ENCODE measurements at regions not wholly inside any gene's neighbourhood (a gene's known extent, or its start where the extent isn't known, plus 50 kb on each side); places are given as distances from the start of the nearest gene placed in this dataset.

DNA sequence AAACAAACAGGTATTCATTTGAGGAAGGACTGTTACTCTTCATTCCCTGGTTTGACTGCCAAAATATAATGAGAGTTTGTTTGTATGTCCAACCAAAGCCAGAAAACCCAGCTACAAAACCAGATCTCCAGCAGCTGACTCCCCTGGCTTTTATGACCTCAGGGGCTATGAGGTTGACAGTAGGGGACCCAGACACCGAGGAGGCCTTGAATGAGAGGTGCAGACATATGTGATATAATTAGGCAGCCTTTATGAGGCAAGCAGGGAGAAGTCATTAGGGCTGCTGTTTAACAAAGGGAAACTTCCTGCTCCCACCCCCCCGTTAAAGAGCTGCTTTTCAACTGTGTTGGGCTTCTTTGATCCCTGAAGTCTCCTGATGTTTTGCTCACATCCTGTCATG lies 236.7 kb downstream of the SLC4A3 start:
- Histone ChIP-seq H3K79me2 (ENCODE audit: control insufficient read depth, insufficient read depth, low read length) (no peaks in the 10 kb centered on the region), H3K9ac (ENCODE audit: insufficient read depth in 1 of 2, low read depth in 2 of 2, low read length in 2 of 2) (no peak overlapping the region), H3K27me3 (ENCODE audit: control insufficient read depth in 2 of 2, insufficient read depth in 2 of 2, low read length in 2 of 2) (no peaks in the 10 kb centered on the region), H3K9me1 (ENCODE audit: control insufficient read depth, insufficient read depth, low read length) (no peaks in the 10 kb centered on the region), H3K4me2 (ENCODE audit: insufficient read depth, low read length) (no peak overlapping the region), H3K9me3 (replicated peaks; ENCODE audit: control insufficient read depth, insufficient read depth, low read depth, low read length) (no peaks in the 10 kb centered on the region), H4K20me1 (replicated peaks; ENCODE audit: control insufficient read depth, insufficient read depth, low read length) (no peaks in the 10 kb centered on the region), H3K4me1 (replicated peaks in 1 of 2; ENCODE audit: control insufficient read depth in 2 of 2, insufficient read depth in 2 of 2, low read length in 2 of 2) (no peaks in the 10 kb centered on the region), H3K36me3 (ENCODE audit: control insufficient read depth, insufficient read depth, low read length) (no peaks in the 10 kb centered on the region), H3K27ac (ENCODE audit: extremely low read depth, low read depth, low read length) (no peak overlapping the region), H3K4me3 (no peak overlapping the region), H2AFZ (ENCODE audit: low read depth, low read length) (no peak overlapping the region)
- ChIA-PET CTCF (ENCODE audit: low intra/inter-chr PET ratio) (no interaction called here), POLR2A (no interaction called here)
- no peak for FAIRE-seq
- 0% methylated on average over 2 of the region's 2 CpGs for WGBS (ENCODE audit: insufficient coverage, low coverage, missing lambda C conversion rate)
- ATAC-seq, result no peak
- no peak for TF ChIP-seq TSC22D4 (tag; IDR thresholded peaks at IDR 0.05)
- no peak for TF ChIP-seq ZC3H8 (IDR thresholded peaks at IDR 0.05)
- TF ChIP-seq ELF2 (CRISPR knock-in tag; IDR thresholded peaks at IDR 0.05), result no peak
- no peak for TF ChIP-seq EGR1 (conservative IDR thresholded peaks at IDR 0.05)
- TF ChIP-seq C11orf30 (IDR thresholded peaks at IDR 0.05; ENCODE audit: low read depth), result no peak
- TF ChIP-seq SP1 (CRISPR knock-in tag; IDR thresholded peaks at IDR 0.05), result no peak
- TF ChIP-seq ZNF707 (CRISPR knock-in tag; conservative IDR thresholded peaks at IDR 0.05), result no peak
- no peak for TF ChIP-seq NR2F6 (CRISPR knock-in tag; IDR thresholded peaks at IDR 0.05)
- no peak for TF ChIP-seq NR2C2 (CRISPR knock-in tag; IDR thresholded peaks at IDR 0.05)
- no peak for TF ChIP-seq NR2C2 (tag; IDR thresholded peaks at IDR 0.05)
- no peak for TF ChIP-seq ZBED1 (IDR thresholded peaks at IDR 0.05)
- TF ChIP-seq ZNF696 (CRISPR knock-in tag; conservative IDR thresholded peaks at IDR 0.05), result no peak
- TF ChIP-seq RBM25 (IDR thresholded peaks at IDR 0.05; ENCODE audit: low read depth, low read length, severe bottlenecking), result no peak
- no peak for TF ChIP-seq ZFX (CRISPR knock-in tag; IDR thresholded peaks at IDR 0.05)
- TF ChIP-seq POLR3A (IDR thresholded peaks at IDR 0.05; ENCODE audit: borderline replicate concordance, extremely low read depth, insufficient read depth, insufficient read length), result no peak
- TF ChIP-seq KHSRP (IDR thresholded peaks at IDR 0.05), result no peak
- TF ChIP-seq ZNF280B (CRISPR knock-in tag; IDR thresholded peaks at IDR 0.05), result no peak
- TF ChIP-seq ARID2 (IDR thresholded peaks at IDR 0.05), result no peak
- no peak for TF ChIP-seq NFIX (CRISPR knock-in tag; IDR thresholded peaks at IDR 0.05; ENCODE audit: low read depth)
- TF ChIP-seq, protein P1, sequence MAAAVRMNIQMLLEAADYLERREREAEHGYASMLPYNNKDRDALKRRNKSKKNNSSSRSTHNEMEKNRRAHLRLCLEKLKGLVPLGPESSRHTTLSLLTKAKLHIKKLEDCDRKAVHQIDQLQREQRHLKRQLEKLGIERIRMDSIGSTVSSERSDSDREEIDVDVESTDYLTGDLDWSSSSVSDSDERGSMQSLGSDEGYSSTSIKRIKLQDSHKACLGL (CRISPR knock-in tag; IDR thresholded peaks at IDR 0.05; ENCODE audit: borderline replicate concordance, poor library complexity, severe bottlenecking), result no peak
- DNase-seq (ENCODE audit: extremely low read depth in 1 of 4, low spot score in 3 of 4), result no peak
- intact Hi-C loops (cut with micrococcal nuclease), result no loop called here
- no TSS peak for BruUV-seq (replicated peaks)
- in situ Hi-C loops (cut with MboI), result no loop called here

All from K562 (cell line).